ENCODE measurements at regions not wholly inside any gene's neighbourhood (a gene's known extent, or its start where the extent isn't known, plus 50 kb on each side); places are given as distances from the start of the nearest gene placed in this dataset.

DNA sequence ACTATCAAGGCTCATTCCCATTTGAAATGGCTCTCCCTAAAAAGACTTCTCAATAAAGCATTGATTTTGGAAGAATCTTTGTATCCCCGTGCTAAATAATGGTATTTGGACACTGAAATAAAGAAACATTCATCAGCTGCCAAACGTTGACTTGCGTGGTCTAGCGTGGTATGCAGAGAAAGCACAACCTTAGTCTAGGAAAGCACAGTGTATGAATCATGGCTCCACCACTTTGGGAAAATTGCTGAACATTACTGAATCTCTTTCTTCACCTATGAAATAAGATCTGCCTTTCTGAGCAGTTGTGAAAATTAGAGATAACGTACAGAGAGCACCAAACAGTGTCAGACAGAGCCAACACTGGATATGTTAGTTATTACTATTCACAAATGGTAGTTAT, 353.9 kb downstream of the SS18 start:
- Histone ChIP-seq H3K79me2 (ENCODE audit: low read length) (no peaks in the 10 kb centered on the region), H3K27me3 (ENCODE audit: low read length) (no peaks in the 10 kb centered on the region), H3K9me2 (replicated peaks; ENCODE audit: insufficient read depth, low read length) (no peaks in the 10 kb centered on the region), H3K27ac (ENCODE audit: low read length) (no peak overlapping the region), H2AFZ (ENCODE audit: low read length) (no peak overlapping the region), H3K4me3 (ENCODE audit: low read length) (no peak overlapping the region), H3K9ac (ENCODE audit: low read length) (no peak overlapping the region), H4K20me1 (ENCODE audit: insufficient read depth, low read depth, low read length) (no peaks in the 10 kb centered on the region), H3K9me3 (ENCODE audit: low read length) (no peaks in the 10 kb centered on the region), H3K4me2 (ENCODE audit: low read depth, low read length, poor library complexity, severe bottlenecking) (no peak overlapping the region), H3K36me3 (ENCODE audit: insufficient read depth, low read length) (no peaks in the 10 kb centered on the region), H3K4me1 (ENCODE audit: low read length) (no peaks in the 10 kb centered on the region)
- no peak for DNase-seq

DNA sequence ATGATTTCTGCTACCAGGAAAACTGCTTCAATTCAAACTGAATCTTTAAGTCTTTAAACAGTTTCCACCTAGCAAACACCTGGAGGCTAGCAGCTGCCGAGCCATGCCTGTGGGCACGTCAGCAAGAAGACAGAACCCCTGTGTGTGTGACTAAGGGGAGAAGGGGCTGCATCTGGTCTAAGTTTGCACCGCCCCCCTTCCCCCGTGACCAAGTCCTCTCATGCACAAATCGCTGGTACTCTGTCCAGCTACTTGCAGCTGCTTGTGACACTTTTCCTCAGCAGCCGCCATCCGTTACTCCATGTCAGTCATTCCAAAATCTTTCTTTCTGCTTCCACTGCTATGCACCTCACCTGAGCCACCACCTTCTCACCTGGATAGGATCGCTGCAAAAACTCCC, 355.0 kb downstream of the SS18 start:
- Histone ChIP-seq H3K4me3 (ENCODE audit: low read length) (no peak overlapping the region), H3K4me1 (ENCODE audit: low read length) (no peaks in the 10 kb centered on the region), H3K9me2 (replicated peaks; ENCODE audit: insufficient read depth, low read length) (no peaks in the 10 kb centered on the region), H3K4me2 (ENCODE audit: low read depth, low read length, poor library complexity, severe bottlenecking) (no peak overlapping the region), H3K36me3 (ENCODE audit: insufficient read depth, low read length) (no peaks in the 10 kb centered on the region), H3K9me3 (ENCODE audit: low read length) (no peaks in the 10 kb centered on the region), H2AFZ (ENCODE audit: low read length) (no peak overlapping the region), H3K27ac (ENCODE audit: low read length) (no peak overlapping the region), H3K9ac (ENCODE audit: low read length) (no peak overlapping the region), H3K79me2 (ENCODE audit: low read length) (no peaks in the 10 kb centered on the region), H4K20me1 (ENCODE audit: insufficient read depth, low read depth, low read length) (no peaks in the 10 kb centered on the region), H3K27me3 (ENCODE audit: low read length) (no peaks in the 10 kb centered on the region)
- DNase-seq = no peak

DNA sequence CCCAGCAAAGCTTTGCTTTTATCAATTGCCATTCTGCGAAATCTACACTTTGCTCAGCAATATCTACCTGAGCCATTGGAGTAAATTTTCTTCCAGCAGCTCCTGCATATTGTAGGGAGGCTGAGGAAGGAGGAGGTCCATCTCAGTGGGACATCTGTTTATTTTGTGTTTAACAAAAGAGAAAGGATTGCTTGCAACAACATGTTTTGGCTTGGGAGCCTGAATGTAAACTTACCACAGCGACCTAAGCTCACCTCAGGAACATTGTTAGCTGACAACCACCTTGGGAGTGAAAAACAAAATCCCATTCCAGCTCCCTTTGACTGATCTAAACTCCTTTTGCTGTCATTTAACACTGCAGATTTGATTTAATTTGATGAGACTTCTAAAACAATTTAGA, 356.1 kb downstream of the SS18 start:
- Histone ChIP-seq H2AFZ (ENCODE audit: low read length) (no peak overlapping the region), H3K36me3 (ENCODE audit: insufficient read depth, low read length) (no peaks in the 10 kb centered on the region), H3K9ac (ENCODE audit: low read length) (no peak overlapping the region), H3K79me2 (ENCODE audit: low read length) (no peaks in the 10 kb centered on the region), H3K27me3 (ENCODE audit: low read length) (no peaks in the 10 kb centered on the region), H3K27ac (ENCODE audit: low read length) (no peak overlapping the region), H3K9me3 (ENCODE audit: low read length) (no peaks in the 10 kb centered on the region), H3K9me2 (replicated peaks; ENCODE audit: insufficient read depth, low read length) (no peaks in the 10 kb centered on the region; the same call in 1 of the 2 replicates), H3K4me2 (ENCODE audit: low read depth, low read length, poor library complexity, severe bottlenecking) (no peak overlapping the region), H3K4me3 (ENCODE audit: low read length) (no peak overlapping the region), H4K20me1 (ENCODE audit: insufficient read depth, low read depth, low read length) (no peaks in the 10 kb centered on the region), H3K4me1 (ENCODE audit: low read length) (no peaks in the 10 kb centered on the region)
- DNase-seq = no peak

DNA sequence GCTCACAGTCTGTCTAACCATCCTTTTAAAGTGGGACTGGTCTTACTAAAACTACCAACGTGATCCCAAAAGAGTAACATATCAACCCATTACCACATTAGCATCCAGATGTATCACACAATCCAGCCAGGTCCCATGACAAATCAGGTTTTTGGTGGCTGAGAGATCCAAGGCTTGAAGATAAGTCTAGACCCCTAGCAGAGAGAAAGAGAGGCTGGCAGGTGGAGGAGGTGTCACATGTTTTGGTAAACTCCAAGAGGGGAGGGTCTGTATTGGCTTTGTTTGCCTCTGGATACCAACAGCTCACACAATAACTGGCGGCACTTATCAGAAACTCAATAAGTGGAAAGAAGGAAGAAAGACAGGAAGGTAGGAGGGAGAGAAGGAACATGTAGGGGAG, 357.6 kb downstream of the SS18 start:
- H3K36me3 ChIP-seq (ENCODE audit: insufficient read depth, low read length) = no peaks in the 10 kb centered on the region
- H3K4me3 ChIP-seq (ENCODE audit: low read length) = no peak overlapping the region
- no peaks in the 10 kb centered on the region for H3K27me3 ChIP-seq (ENCODE audit: low read length)
- no peak for DNase-seq
- no peaks in the 10 kb centered on the region for H3K9me3 ChIP-seq (ENCODE audit: low read length)
- no peak overlapping the region for H2AFZ ChIP-seq (ENCODE audit: low read length)
- H3K9me2 ChIP-seq (replicated peaks; ENCODE audit: insufficient read depth, low read length) = no peaks in the 10 kb centered on the region; the same call in 1 of the 2 replicates
- H3K4me2 ChIP-seq (ENCODE audit: low read depth, low read length, poor library complexity, severe bottlenecking) = no peak overlapping the region
- H3K4me1 ChIP-seq (ENCODE audit: low read length) = no peaks in the 10 kb centered on the region
- no peaks in the 10 kb centered on the region for H3K79me2 ChIP-seq (ENCODE audit: low read length)
- no peaks in the 10 kb centered on the region for H4K20me1 ChIP-seq (ENCODE audit: insufficient read depth, low read depth, low read length)
- H3K9ac ChIP-seq (ENCODE audit: low read length) = no peak overlapping the region
- H3K27ac ChIP-seq (ENCODE audit: low read length) = no peak overlapping the region

DNA sequence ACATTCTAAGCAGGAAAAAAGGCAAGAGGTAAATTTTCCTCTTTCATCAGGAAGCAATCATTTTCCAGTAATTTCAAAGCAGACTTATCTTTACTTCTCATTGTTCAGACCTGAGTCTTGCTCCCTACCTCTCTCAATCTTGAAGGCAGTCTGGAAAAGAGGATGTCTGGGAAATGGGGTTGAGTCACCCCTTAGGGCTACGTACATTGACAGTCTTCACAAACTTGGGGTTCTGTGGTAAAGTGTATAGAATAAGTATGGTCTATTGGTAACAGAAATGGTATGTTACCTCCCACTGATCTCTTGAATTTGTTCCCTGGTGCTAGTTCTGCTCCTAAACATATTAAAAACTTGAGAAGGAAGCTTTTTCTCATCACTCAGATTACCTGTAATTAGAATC, 361.3 kb downstream of the SS18 start:
- Histone ChIP-seq H3K79me2 (ENCODE audit: low read length) (no peaks in the 10 kb centered on the region), H3K36me3 (ENCODE audit: insufficient read depth, low read length) (no peaks in the 10 kb centered on the region), H2AFZ (ENCODE audit: low read length) (no peak overlapping the region), H3K27me3 (ENCODE audit: low read length) (no peaks in the 10 kb centered on the region), H3K9me2 (replicated peaks; ENCODE audit: insufficient read depth, low read length) (no peaks in the 10 kb centered on the region; the same call in 1 of the 2 replicates), H3K4me3 (ENCODE audit: low read length) (no peak overlapping the region), H4K20me1 (ENCODE audit: insufficient read depth, low read depth, low read length) (no peaks in the 10 kb centered on the region), H3K27ac (ENCODE audit: low read length) (no peak overlapping the region), H3K9me3 (ENCODE audit: low read length) (no peaks in the 10 kb centered on the region), H3K4me1 (ENCODE audit: low read length) (no peaks in the 10 kb centered on the region), H3K9ac (ENCODE audit: low read length) (no peak overlapping the region), H3K4me2 (ENCODE audit: low read depth, low read length, poor library complexity, severe bottlenecking) (no peak overlapping the region)
- no peak for DNase-seq

DNA sequence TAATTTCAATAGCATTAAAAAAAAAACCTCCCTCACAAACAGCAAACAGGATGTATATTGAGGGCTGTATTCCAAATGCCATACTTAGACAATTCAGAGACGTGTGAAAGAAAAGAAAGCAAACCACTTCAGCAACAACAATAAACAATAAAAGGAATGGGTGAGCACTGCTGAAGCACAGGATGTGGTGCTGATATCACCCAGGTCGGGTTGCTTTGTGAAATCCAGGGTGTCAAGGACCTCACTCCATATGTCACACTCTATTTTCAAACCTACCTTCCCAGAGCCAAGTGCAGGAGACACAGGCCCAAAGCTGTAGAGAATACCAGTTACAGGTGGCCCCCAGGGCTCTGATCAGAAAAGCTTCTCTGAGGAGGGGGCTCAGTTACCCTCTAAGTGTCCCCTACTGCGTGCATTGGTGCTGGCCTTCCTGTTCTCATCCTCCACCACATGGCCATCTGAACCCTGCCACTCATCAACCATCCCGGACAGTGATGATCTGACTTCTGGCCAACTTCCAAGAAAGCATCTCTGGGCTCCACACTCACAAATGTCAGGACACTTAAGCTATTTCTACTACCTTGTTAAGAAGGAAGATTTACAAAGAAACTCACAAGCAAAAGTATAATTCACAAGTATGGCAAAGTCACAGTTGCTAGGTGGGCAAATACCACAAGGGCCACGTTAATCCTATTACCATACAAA, 363.0 kb downstream of the SS18 start:
- Histone ChIP-seq H4K20me1 (ENCODE audit: insufficient read depth, low read depth, low read length) (no peaks in the 10 kb centered on the region), H3K4me3 (ENCODE audit: low read length) (no peak overlapping the region), H2AFZ (ENCODE audit: low read length) (no peak overlapping the region), H3K4me1 (ENCODE audit: low read length) (no peaks in the 10 kb centered on the region), H3K79me2 (ENCODE audit: low read length) (no peaks in the 10 kb centered on the region), H3K27me3 (ENCODE audit: low read length) (no peaks in the 10 kb centered on the region), H3K9ac (ENCODE audit: low read length) (no peak overlapping the region), H3K36me3 (ENCODE audit: insufficient read depth, low read length) (no peaks in the 10 kb centered on the region), H3K4me2 (ENCODE audit: low read depth, low read length, poor library complexity, severe bottlenecking) (no peak overlapping the region), H3K27ac (ENCODE audit: low read length) (no peak overlapping the region), H3K9me2 (replicated peaks; ENCODE audit: insufficient read depth, low read length) (no peaks in the 10 kb centered on the region; the same call in 1 of the 2 replicates), H3K9me3 (ENCODE audit: low read length) (no peaks in the 10 kb centered on the region)
- peak; percentile 39 for DNase-seq

DNA sequence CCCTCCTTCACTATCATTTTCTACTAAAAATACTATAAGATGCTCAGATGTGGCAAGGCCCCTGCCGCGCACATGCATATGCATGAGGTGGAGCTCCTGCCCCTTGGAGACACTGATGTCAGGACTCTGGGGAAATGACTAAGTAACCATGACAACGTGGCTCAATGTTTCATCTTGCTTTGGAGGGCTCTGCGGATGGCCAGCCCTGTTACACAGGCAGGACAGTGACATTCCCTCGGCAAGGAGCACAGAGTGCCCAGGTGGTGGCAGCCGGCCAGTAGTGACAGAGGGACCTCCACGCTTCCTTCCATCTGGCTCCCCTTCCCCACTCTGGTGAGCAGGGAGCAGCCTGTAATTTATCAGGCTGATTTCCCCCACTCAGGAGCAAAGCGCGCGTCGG, 364.1 kb downstream of the SS18 start:
- Histone ChIP-seq H3K36me3 (ENCODE audit: insufficient read depth, low read length) (no peaks in the 10 kb centered on the region), H3K27me3 (ENCODE audit: low read length) (no peaks in the 10 kb centered on the region), H3K4me2 (ENCODE audit: low read depth, low read length, poor library complexity, severe bottlenecking) (no peak overlapping the region), H3K4me1 (ENCODE audit: low read length) (no peaks in the 10 kb centered on the region), H3K79me2 (ENCODE audit: low read length) (no peaks in the 10 kb centered on the region), H3K9me3 (ENCODE audit: low read length) (no peaks in the 10 kb centered on the region), H4K20me1 (ENCODE audit: insufficient read depth, low read depth, low read length) (no peaks in the 10 kb centered on the region), H3K27ac (ENCODE audit: low read length) (no peak overlapping the region), H3K9me2 (replicated peaks; ENCODE audit: insufficient read depth, low read length) (no peaks in the 10 kb centered on the region; the same call in 1 of the 2 replicates), H2AFZ (ENCODE audit: low read length) (no peak overlapping the region), H3K9ac (ENCODE audit: low read length) (no peak overlapping the region), H3K4me3 (ENCODE audit: low read length) (no peak overlapping the region)
- DNase-seq = peak; percentile 37

DNA sequence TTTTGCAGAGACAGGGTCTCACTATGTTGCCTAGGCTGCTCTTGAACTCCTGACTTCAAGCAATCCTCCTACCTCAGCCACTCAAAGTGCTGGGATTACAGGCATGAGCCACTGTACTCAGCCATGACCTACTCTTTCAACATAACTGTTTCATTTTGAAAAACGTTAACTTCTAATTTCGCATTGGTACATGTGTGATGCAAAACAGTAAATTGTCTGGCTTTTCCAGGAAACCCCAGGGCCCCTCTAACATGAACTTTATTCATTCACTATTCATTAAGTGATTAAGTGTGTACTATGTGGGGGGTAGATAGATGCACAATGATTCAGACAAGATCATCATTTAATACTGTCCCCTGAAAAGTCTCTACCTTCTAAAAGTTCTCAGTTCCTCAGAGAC, 364.9 kb downstream of the SS18 start:
- DNase-seq = no peak
- Histone ChIP-seq H3K4me1 (ENCODE audit: low read length) (no peaks in the 10 kb centered on the region), H4K20me1 (ENCODE audit: insufficient read depth, low read depth, low read length) (no peaks in the 10 kb centered on the region), H3K9me2 (replicated peaks; ENCODE audit: insufficient read depth, low read length) (no peaks in the 10 kb centered on the region; the same call in 1 of the 2 replicates), H3K27me3 (ENCODE audit: low read length) (no peaks in the 10 kb centered on the region), H3K9me3 (ENCODE audit: low read length) (no peaks in the 10 kb centered on the region), H3K9ac (ENCODE audit: low read length) (no peak overlapping the region), H3K4me3 (ENCODE audit: low read length) (no peak overlapping the region), H3K36me3 (ENCODE audit: insufficient read depth, low read length) (no peaks in the 10 kb centered on the region), H2AFZ (ENCODE audit: low read length) (no peak overlapping the region), H3K4me2 (ENCODE audit: low read depth, low read length, poor library complexity, severe bottlenecking) (no peak overlapping the region), H3K27ac (ENCODE audit: low read length) (no peak overlapping the region), H3K79me2 (ENCODE audit: low read length) (no peaks in the 10 kb centered on the region)

All from Karpas-422 (cell line).